A549 (cell line): ENCODE measurements at regions not wholly inside any gene's neighbourhood (a gene's known extent, or its start where the extent isn't known, plus 50 kb on each side); places are given as distances from the start of the nearest gene placed in this dataset.

Source experiments
- ATAC-seq, 2 experiments: fragments of 200-7000 bp in 1 of 2; fragments of >200 bp in 1 of 2; cut with Nextera tagmentation in 1 of 2; cut with Tn5 transposase in 1 of 2; 3 replicates each; pipeline versions ENCODE4 v1.8.0 to v1.9.1; 2018 to 2020; ENCODE audit warnings: mild to moderate bottlenecking in 1 of 2, moderate library complexity in 1 of 2
- CTCF ChIA-PET: fragments of 300-600 bp; sonication (Branson Sonifier 250); formaldehyde crosslinking; extraction: SDS; loops from one replicate; lab custom pipeline; 2021; ENCODE audit warnings: antibody characterized with exemption, inconsistent platforms; lab: Yijun Ruan, JAX
- POLR2A ChIA-PET: fragments of 350-600 bp; formaldehyde crosslinking; extraction: SDS; loops from one replicate; lab custom pipeline; 2021; ENCODE audit warnings: antibody characterized with exemption, inconsistent platforms; lab: Yijun Ruan, JAX
- DNase-seq, 2 experiments: peaks; one replicate each; pipeline versions ENCODE4 v3.0.0 to v3.0.0-alpha.2; 2011 to 2016; ENCODE audit warnings: low read depth in 1 of 2, low spot score in 1 of 2
- FAIRE-seq: peaks from 2 replicates; lab custom pipeline; 2011; peaks lifted over from hg19 to GRCh38; lab: Jason Lieb, UNC
- H3K27ac ChIP-seq, 2 experiments: fragments of >200 bp; sonication (Bioruptor Twin); formaldehyde crosslinking; 3 replicates each; pipeline ENCODE4 v1.5.1; 2016 to 2017
- H3K4me1 ChIP-seq: fragments of >200 bp; sonication (Bioruptor Twin); formaldehyde crosslinking; 3 replicates; pipeline ENCODE4 v1.6.1; 2016
- H3K4me2 ChIP-seq: fragments of >200 bp; sonication (Bioruptor Twin); formaldehyde crosslinking; 3 replicates; pipeline ENCODE4 v1.6.1; 2016
- H3K4me3 ChIP-seq: fragments of >200 bp; sonication (Bioruptor Twin); formaldehyde crosslinking; 3 replicates; pipeline ENCODE4 v1.5.1; 2016
- H3K9me3 ChIP-seq: fragments of >200 bp; sonication (Bioruptor Twin); formaldehyde crosslinking; 3 replicates; pipeline ENCODE4 v1.6.1; 2016
- BHLHE40 ChIP-seq: IDR thresholded peaks from 2 replicates; pipeline ENCODE4 v1.6.1; 2012; ENCODE audit warnings: low read depth, low read length, inconsistent platforms
- CBX2 ChIP-seq: fragments of 200-600 bp; sonication (generic); IDR thresholded peaks from 2 replicates; pipeline ENCODE4 v1.6.1; 2016; ENCODE audit warnings: low read depth, mild to moderate bottlenecking, borderline replicate concordance
- CBX8 ChIP-seq: fragments of 200-600 bp; sonication (generic); IDR thresholded peaks from 2 replicates; pipeline ENCODE4 v1.6.1; 2016
- CHD2 ChIP-seq: fragments of 150-350 bp; IDR thresholded peaks from 2 replicates; pipeline ENCODE4 v1.6.1; 2014; ENCODE audit warnings: low read length; ENCODE audit not compliant: partially characterized antibody
- CTCF ChIP-seq: fragments of >200 bp; sonication (Bioruptor Twin); formaldehyde crosslinking; IDR thresholded peaks from 3 replicates; pipeline ENCODE4 v1.5.1; 2016
- E2F6 ChIP-seq: IDR thresholded peaks from 2 replicates; pipeline ENCODE4 v1.6.1; 2012; ENCODE audit warnings: low read depth, borderline replicate concordance
- EHF ChIP-seq: fragments of 250-450 bp; sonication (Bioruptor Pico); IDR thresholded peaks from 2 replicates; pipeline ENCODE4 v1.5.0; 2020; ENCODE audit warnings: mild to moderate bottlenecking
- EHMT2 ChIP-seq: fragments of 200-600 bp; sonication (generic); IDR thresholded peaks from 2 replicates; pipeline ENCODE4 v1.6.1; 2016; ENCODE audit warnings: antibody characterized with exemption, low read depth, mild to moderate bottlenecking, moderate library complexity
- ELK1 ChIP-seq: fragments of 150-350 bp; IDR thresholded peaks from 2 replicates; pipeline ENCODE4 v1.6.1; 2014; ENCODE audit warnings: low read depth, mild to moderate bottlenecking, low read length
- EP300 ChIP-seq, 2 experiments: fragments of >200 bp; sonication (Bioruptor Twin); formaldehyde crosslinking; IDR thresholded peaks; 2 replicates in 1 of 2; 3 replicates in 1 of 2; pipeline ENCODE4 v1.6.1; 2016 to 2017
- FOXS1 ChIP-seq: fragments of 250-450 bp; sonication (Bioruptor Pico); IDR thresholded peaks from 2 replicates; pipeline ENCODE4 v1.5.0; 2020; ENCODE audit warnings: mild to moderate bottlenecking, moderate library complexity
- HOXA7 ChIP-seq: fragments of 250-450 bp; sonication (Bioruptor Pico); IDR thresholded peaks from 2 replicates; pipeline ENCODE4 v1.5.0; 2020; ENCODE audit warnings: mild to moderate bottlenecking, moderate library complexity
- HOXB5 ChIP-seq: fragments of 250-450 bp; sonication (Bioruptor Pico); IDR thresholded peaks from 2 replicates; pipeline ENCODE4 v1.5.0; 2020; ENCODE audit warnings: mild to moderate bottlenecking, moderate library complexity
- KDM1A ChIP-seq: fragments of 200-600 bp; sonication (generic); IDR thresholded peaks from 2 replicates; pipeline ENCODE4 v1.6.1; 2016; ENCODE audit warnings: low read depth, mild to moderate bottlenecking
- MAFK ChIP-seq: fragments of 450-650 bp; IDR thresholded peaks from 2 replicates; pipeline ENCODE4 v1.6.1; 2014; ENCODE audit not compliant: partially characterized antibody
- MAZ ChIP-seq: fragments of 150-350 bp; IDR thresholded peaks from 2 replicates; pipeline ENCODE4 v1.6.1; 2014; ENCODE audit warnings: antibody characterized with exemption, low read depth, low read length, borderline replicate concordance
- NR3C1 ChIP-seq: fragments of >200 bp; sonication (Bioruptor Twin); formaldehyde crosslinking; IDR thresholded peaks from 3 replicates; pipeline ENCODE4 v1.6.1; 2017
- PBX3 ChIP-seq: IDR thresholded peaks from 2 replicates; pipeline ENCODE4 v1.6.1; 2012
- PHF8 ChIP-seq: fragments of 200-600 bp; sonication (generic); IDR thresholded peaks from 2 replicates; pipeline ENCODE4 v1.6.1; 2016; ENCODE audit warnings: low read depth, mild to moderate bottlenecking, antibody characterized with exemption, moderate library complexity, borderline replicate concordance
- POLR2A ChIP-seq: IDR thresholded peaks from 2 replicates; pipeline ENCODE4 v1.6.1; 2012; ENCODE audit warnings: mild to moderate bottlenecking, low read length
- POLR2AphosphoS2 ChIP-seq: conservative IDR thresholded peaks from 2 replicates; pipeline ENCODE4 v1.6.1; 2012; ENCODE audit warnings: low read length, improper control_type of control experiment, inconsistent platforms
- RARB ChIP-seq: fragments of 250-450 bp; sonication (Bioruptor Pico); IDR thresholded peaks from 2 replicates; pipeline ENCODE4 v1.8.0; 2021; ENCODE audit warnings: mild to moderate bottlenecking, moderate library complexity
- RCOR1 ChIP-seq: fragments of 150-350 bp; IDR thresholded peaks from 2 replicates; pipeline ENCODE4 v1.6.1; 2014; ENCODE audit warnings: antibody characterized with exemption, low read length, low read depth
- RNF2 ChIP-seq: fragments of 200-600 bp; sonication (generic); IDR thresholded peaks from 2 replicates; pipeline ENCODE4 v1.6.1; 2016; ENCODE audit warnings: low read depth, mild to moderate bottlenecking, antibody characterized with exemption, moderate library complexity, borderline replicate concordance
- SREBF2 ChIP-seq: fragments of 450-650 bp; IDR thresholded peaks from 2 replicates; pipeline ENCODE4 v1.6.1; 2014; ENCODE audit warnings: mild to moderate bottlenecking, moderate library complexity
- TFCP2L1 ChIP-seq: fragments of 250-450 bp; sonication (Bioruptor Pico); IDR thresholded peaks from 2 replicates; pipeline ENCODE4 v1.5.0; 2021; ENCODE audit warnings: mild to moderate bottlenecking
- ZC3H11A ChIP-seq: fragments of 450-650 bp; IDR thresholded peaks from 2 replicates; pipeline ENCODE4 v1.6.1; 2014; ENCODE audit warnings: antibody characterized with exemption, mild to moderate bottlenecking
- ZFP36 ChIP-seq: fragments of 450-650 bp; IDR thresholded peaks from 2 replicates; pipeline ENCODE4 v1.6.1; 2014; ENCODE audit warnings: borderline replicate concordance; ENCODE audit not compliant: partially characterized antibody
- ZNF302 ChIP-seq: fragments of 250-450 bp; sonication (Bioruptor Pico); IDR thresholded peaks from 2 replicates; pipeline ENCODE4 v1.9.0; 2021; ENCODE audit warnings: inconsistent platforms, mild to moderate bottlenecking, moderate library complexity
- ZSCAN20 ChIP-seq: fragments of 250-450 bp; sonication (Bioruptor Pico); IDR thresholded peaks from 2 replicates; pipeline ENCODE4 v1.8.0; 2022; ENCODE audit warnings: mild to moderate bottlenecking, moderate library complexity
- WGBS: methylation state at CpG from one replicate; pipeline ENCODE4 v1.1.6; 2017; ENCODE audit errors: missing lambda C conversion rate; 5-methylcytosine and 5-hydroxymethylcytosine counted together

GRCh38 chr2:164046040-164046439 lies 310.2 kb upstream of the FIGN start:
- DNase-seq, result no peak
- 87% methylated on average over 2 of the region's 2 CpGs for whole genome bisulfite sequencing
- ChIA-PET POLR2A (no interaction called here), CTCF (no interaction called here)
- Histone ChIP-seq H3K27ac (no peak overlapping the region), H3K4me3 (no peak overlapping the region), H3K4me1 (no peaks in the 10 kb centered on the region), H3K9me3 (no peaks in the 10 kb centered on the region), H3K4me2 (no peak overlapping the region)
- no peak for FAIRE-seq
- TF ChIP-seq HOXB5 (CRISPR knock-in tag) (no peak), NR3C1 (no peak), ELK1 (no peak), EHMT2 (no peak), ZNF302 (no peak), EP300 (IDR thresholded peaks at IDR 0.05) (no peak), RNF2 (no peak), MAZ (no peak), TFCP2L1 (CRISPR knock-in tag) (no peak), E2F6 (no peak), BHLHE40 (no peak), POLR2AphosphoS2 (no peak), POLR2A (no peak), CHD2 (no peak), ZSCAN20 (CRISPR knock-in tag) (no peak), CTCF (no peak), ZC3H11A (no peak), ZFP36 (no peak), RCOR1 (no peak)
- no peak for ATAC-seq

GRCh38 chr2:164044622-164045021 lies 308.8 kb upstream of the FIGN start:
- TF ChIP-seq NR3C1 (no peak), EHMT2 (no peak), CTCF (no peak), POLR2AphosphoS2 (no peak), EHF (CRISPR knock-in tag) (no peak), MAFK (no peak), ELK1 (no peak), SREBF2 (no peak), CBX8 (no peak), PHF8 (no peak), CBX2 (no peak), ZFP36 (no peak), ZC3H11A (no peak), KDM1A (no peak), PBX3 (no peak), RARB (CRISPR knock-in tag) (no peak), FOXS1 (CRISPR knock-in tag) (no peak), HOXA7 (CRISPR knock-in tag) (no peak), ZNF302 (no peak)
- H3K4me3 ChIP-seq, result no peak overlapping the region
- ChIA-PET POLR2A (no interaction called here), CTCF (no interaction called here)
- FAIRE-seq (no peak), ATAC-seq (no peak), DNase-seq (no peak)
- H3K27ac ChIP-seq, result no peak overlapping the region
- WGBS, result 92% methylated on average over 2 of the region's 2 CpGs
- H3K9me3 ChIP-seq, result no peaks in the 10 kb centered on the region
- no peaks in the 10 kb centered on the region for H3K4me1 ChIP-seq
- no peak overlapping the region for H3K4me2 ChIP-seq
